ENCODE measurements at regions not wholly inside any gene's neighbourhood (a gene's known extent, or its start where the extent isn't known, plus 50 kb on each side); places are given as distances from the start of the nearest gene placed in this dataset.

DNA sequence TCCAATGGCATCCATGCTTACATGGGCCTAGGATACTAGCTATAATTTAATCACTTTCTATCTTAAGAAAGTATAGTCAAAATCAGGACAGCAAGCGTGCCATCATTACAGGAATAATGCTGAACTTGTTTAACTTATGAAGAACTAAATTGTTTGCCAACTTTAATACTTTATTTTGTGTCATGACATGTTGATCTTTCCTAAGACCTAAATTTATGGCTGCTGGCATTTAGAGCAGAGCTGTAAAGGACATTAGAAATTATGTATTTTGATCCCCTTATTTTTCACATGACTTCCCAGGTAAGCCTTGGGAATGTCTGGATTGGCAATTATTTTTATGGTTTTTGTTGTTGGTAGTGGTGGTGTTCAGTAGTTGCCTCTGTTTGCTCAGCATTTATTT lies 920.3 kb upstream of the GOT2 start (continued):
- TF ChIP-seq, protein P1, sequence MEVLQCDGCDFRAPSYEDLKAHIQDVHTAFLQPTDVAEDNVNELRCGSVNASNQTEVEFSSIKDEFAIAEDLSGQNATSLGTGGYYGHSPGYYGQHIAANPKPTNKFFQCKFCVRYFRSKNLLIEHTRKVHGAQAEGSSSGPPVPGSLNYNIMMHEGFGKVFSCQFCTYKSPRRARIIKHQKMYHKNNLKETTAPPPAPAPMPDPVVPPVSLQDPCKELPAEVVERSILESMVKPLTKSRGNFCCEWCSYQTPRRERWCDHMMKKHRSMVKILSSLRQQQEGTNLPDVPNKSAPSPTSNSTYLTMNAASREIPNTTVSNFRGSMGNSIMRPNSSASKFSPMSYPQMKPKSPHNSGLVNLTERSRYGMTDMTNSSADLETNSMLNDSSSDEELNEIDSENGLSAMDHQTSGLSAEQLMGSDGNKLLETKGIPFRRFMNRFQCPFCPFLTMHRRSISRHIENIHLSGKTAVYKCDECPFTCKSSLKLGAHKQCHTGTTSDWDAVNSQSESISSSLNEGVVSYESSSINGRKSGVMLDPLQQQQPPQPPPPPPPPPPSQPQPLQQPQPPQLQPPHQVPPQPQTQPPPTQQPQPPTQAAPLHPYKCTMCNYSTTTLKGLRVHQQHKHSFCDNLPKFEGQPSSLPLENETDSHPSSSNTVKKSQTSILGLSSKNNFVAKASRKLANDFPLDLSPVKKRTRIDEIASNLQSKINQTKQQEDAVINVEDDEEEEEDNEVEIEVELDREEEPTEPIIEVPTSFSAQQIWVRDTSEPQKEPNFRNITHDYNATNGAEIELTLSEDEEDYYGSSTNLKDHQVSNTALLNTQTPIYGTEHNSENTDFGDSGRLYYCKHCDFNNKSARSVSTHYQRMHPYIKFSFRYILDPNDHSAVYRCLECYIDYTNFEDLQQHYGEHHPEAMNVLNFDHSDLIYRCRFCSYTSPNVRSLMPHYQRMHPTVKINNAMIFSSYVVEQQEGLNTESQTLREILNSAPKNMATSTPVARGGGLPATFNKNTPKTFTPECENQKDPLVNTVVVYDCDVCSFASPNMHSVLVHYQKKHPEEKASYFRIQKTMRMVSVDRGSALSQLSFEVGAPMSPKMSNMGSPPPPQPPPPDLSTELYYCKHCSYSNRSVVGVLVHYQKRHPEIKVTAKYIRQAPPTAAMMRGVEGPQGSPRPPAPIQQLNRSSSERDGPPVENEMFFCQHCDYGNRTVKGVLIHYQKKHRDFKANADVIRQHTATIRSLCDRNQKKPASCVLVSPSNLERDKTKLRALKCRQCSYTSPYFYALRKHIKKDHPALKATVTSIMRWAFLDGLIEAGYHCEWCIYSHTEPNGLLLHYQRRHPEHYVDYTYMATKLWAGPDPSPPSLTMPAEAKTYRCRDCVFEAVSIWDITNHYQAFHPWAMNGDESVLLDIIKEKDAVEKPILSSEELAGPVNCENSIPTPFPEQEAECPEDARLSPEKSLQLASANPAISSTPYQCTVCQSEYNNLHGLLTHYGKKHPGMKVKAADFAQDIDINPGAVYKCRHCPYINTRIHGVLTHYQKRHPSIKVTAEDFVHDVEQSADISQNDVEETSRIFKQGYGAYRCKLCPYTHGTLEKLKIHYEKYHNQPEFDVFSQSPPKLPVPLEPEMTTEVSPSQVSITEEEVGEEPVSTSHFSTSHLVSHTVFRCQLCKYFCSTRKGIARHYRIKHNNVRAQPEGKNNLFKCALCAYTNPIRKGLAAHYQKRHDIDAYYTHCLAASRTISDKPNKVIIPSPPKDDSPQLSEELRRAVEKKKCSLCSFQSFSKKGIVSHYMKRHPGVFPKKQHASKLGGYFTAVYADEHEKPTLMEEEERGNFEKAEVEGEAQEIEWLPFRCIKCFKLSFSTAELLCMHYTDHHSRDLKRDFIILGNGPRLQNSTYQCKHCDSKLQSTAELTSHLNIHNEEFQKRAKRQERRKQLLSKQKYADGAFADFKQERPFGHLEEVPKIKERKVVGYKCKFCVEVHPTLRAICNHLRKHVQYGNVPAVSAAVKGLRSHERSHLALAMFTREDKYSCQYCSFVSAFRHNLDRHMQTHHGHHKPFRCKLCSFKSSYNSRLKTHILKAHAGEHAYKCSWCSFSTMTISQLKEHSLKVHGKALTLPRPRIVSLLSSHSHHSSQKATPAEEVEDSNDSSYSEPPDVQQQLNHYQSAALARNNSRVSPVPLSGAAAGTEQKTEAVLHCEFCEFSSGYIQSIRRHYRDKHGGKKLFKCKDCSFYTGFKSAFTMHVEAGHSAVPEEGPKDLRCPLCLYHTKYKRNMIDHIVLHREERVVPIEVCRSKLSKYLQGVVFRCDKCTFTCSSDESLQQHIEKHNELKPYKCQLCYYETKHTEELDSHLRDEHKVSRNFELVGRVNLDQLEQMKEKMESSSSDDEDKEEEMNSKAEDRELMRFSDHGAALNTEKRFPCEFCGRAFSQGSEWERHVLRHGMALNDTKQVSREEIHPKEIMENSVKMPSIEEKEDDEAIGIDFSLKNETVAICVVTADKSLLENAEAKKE (CRISPR knock-in tag; IDR thresholded peaks at IDR 0.05) = no peak
- TF ChIP-seq CREB1 (CRISPR knock-in tag; IDR thresholded peaks at IDR 0.05; ENCODE audit: low read depth) = no peak

DNA sequence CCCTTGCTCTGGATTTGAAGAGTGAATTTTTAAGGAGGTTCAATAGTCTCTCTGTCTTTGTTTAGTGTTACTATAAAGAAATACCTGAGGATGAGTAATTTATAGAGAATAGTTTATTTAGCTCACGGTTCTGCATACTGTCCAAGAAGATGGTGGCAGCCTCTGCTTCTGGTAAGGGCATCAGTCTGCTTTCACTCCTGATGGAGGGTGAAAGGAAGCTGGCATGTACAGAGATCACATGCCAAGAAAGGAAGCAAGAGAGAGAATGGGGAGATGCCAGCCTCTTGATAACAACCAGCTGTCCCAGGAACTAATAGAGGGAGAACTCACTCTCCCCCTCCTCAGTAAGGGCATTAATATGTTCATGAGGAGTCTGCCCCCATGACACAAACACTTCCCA lies 917.5 kb upstream of the GOT2 start:
- Histone ChIP-seq H3K4me2 (no peak overlapping the region), H3K79me2 (replicated peaks; ENCODE audit: insufficient read depth) (no peaks in the 10 kb centered on the region), H3F3A (replicated peaks; ENCODE audit: low read depth) (no peaks in the 10 kb centered on the region), H3K4me3 (no peak overlapping the region), H3K4me1 (ENCODE audit: insufficient read depth) (no peaks in the 10 kb centered on the region), H2AFZ (no peak overlapping the region), H3K27me3 (ENCODE audit: insufficient read depth) (no peaks in the 10 kb centered on the region), H3K9me2 (ENCODE audit: insufficient read depth) (peaks cover 9% of the 10 kb centered on the region; the same call in 1 of the 2 replicates), H3K36me3 (ENCODE audit: insufficient read depth) (no peaks in the 10 kb centered on the region), H4K20me1 (replicated peaks; ENCODE audit: insufficient read depth) (no peaks in the 10 kb centered on the region; the same call in 1 of the 2 replicates), H3K27ac (ENCODE audit: low read depth) (no peak overlapping the region)
- no peak overlapping the region for H3K27ac Mint-ChIP-seq
- TF ChIP-seq EZH2phosphoT487 (IDR thresholded peaks at IDR 0.05; ENCODE audit: unreplicated experiment) (no peak), ZNF331 (CRISPR knock-in tag; IDR thresholded peaks at IDR 0.05; ENCODE audit: low read depth) (no peak), ZNF114 (CRISPR knock-in tag; IDR thresholded peaks at IDR 0.05) (no peak), EZH2 (IDR thresholded peaks at IDR 0.05; ENCODE audit: low read depth, unreplicated experiment) (no peak)
- TF ChIP-seq, protein P1 (CRISPR knock-in tag; IDR thresholded peaks at IDR 0.05) = no peak
- no peak overlapping the region for H3K4me3 Mint-ChIP-seq
- peaks cover 2% of the 10 kb centered on the region for H3K27me3 Mint-ChIP-seq (ENCODE audit: insufficient read depth, low read depth, poor library complexity)
- H3K36me3 Mint-ChIP-seq (ENCODE audit: low read depth) = peaks cover 12% of the 10 kb centered on the region; the same call in 2 of the 3 replicates
- H3K9me3 Mint-ChIP-seq = peaks cover 25% of the 10 kb centered on the region
- H3K4me1 Mint-ChIP-seq = no peaks in the 10 kb centered on the region
- DNase-seq (ENCODE audit: low spot score) (no peak), ATAC-seq (no peak)
